ENCODE measurements at regions not wholly inside any gene's neighbourhood (a gene's known extent, or its start where the extent isn't known, plus 50 kb on each side); places are given as distances from the start of the nearest gene placed in this dataset.

DNA sequence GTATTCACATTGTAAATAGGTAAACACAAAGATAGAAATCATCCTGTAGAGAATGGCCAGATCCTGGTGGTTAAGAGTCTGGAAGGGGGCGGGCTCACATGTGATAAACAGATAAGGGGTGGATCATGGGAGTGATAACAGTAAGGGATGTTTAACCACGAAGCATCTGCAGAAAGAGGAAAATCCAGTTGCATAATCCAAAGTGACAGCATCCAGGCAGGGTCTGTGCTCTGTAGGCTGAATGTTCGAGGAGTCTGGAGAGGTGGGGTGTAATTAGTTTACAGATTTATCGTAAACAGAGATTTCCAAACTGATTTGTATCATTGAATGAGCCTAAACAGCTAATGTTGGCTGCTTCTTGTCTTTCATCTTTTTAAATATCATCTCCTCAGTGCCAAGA lies 1009.8 kb upstream of the SLIT2 start:
- Histone ChIP-seq H3K27ac (ENCODE audit: low read depth in 2 of 2, low read length in 2 of 2) (no peak overlapping the region), H3K4me1 (ENCODE audit: control insufficient read depth in 2 of 3, insufficient read depth in 2 of 3, low read depth in 1 of 3, low read length in 3 of 3) (no peaks in the 10 kb centered on the region), H3K27me3 (ENCODE audit: control insufficient read depth, insufficient read depth, low read length) (no peaks in the 10 kb centered on the region), H3K36me3 (ENCODE audit: control insufficient read depth in 2 of 3, insufficient read depth in 3 of 3, low read length in 3 of 3) (no peaks in the 10 kb centered on the region), H3K9me3 (ENCODE audit: control insufficient read depth in 2 of 3, insufficient read depth in 1 of 3, low read length in 3 of 3) (no peaks in the 10 kb centered on the region), H3K9ac (ENCODE audit: low read length in 3 of 3) (no peak overlapping the region), H3K4me3 (ENCODE audit: low read length in 3 of 3) (no peak overlapping the region)
- TF ChIP-seq, protein P1, sequence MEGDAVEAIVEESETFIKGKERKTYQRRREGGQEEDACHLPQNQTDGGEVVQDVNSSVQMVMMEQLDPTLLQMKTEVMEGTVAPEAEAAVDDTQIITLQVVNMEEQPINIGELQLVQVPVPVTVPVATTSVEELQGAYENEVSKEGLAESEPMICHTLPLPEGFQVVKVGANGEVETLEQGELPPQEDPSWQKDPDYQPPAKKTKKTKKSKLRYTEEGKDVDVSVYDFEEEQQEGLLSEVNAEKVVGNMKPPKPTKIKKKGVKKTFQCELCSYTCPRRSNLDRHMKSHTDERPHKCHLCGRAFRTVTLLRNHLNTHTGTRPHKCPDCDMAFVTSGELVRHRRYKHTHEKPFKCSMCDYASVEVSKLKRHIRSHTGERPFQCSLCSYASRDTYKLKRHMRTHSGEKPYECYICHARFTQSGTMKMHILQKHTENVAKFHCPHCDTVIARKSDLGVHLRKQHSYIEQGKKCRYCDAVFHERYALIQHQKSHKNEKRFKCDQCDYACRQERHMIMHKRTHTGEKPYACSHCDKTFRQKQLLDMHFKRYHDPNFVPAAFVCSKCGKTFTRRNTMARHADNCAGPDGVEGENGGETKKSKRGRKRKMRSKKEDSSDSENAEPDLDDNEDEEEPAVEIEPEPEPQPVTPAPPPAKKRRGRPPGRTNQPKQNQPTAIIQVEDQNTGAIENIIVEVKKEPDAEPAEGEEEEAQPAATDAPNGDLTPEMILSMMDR (IDR thresholded peaks at IDR 0.05; ENCODE audit: borderline replicate concordance, extremely low read depth, insufficient read depth), result no peak
- DNase-seq (no peak), FAIRE-seq (no peak)
- intact Hi-C loops (cut with DNase I), result no loop called here

DNA sequence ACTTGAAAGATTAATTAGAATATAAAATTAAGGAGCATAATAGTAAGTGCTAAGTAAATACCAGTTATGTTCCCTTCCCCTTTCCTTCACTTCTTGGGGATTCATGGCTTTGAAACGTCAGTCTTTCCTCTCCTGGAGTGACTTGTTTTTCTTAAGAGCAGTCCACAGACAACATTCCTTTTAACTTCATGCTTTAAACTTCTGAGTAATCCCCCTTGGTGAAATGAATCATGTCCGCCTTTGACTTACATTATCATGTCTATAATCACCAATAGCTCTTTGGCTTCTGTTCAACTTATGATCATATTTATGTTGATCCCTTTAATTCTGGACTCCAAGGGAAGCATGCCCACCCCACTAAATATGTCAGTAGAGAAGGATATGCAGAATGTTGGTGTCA lies 1012.1 kb upstream of the SLIT2 start:
- H3K4me1 ChIP-seq (ENCODE audit: control insufficient read depth in 2 of 3, insufficient read depth in 2 of 3, low read depth in 1 of 3, low read length in 3 of 3), result no peaks in the 10 kb centered on the region
- H3K9me3 ChIP-seq (ENCODE audit: control insufficient read depth in 2 of 3, insufficient read depth in 1 of 3, low read length in 3 of 3), result no peaks in the 10 kb centered on the region
- FAIRE-seq, result no peak
- TF ChIP-seq, protein P1 (IDR thresholded peaks at IDR 0.05; ENCODE audit: borderline replicate concordance, extremely low read depth, insufficient read depth), result no peak
- no peak for DNase-seq
- no peak overlapping the region for H3K27ac ChIP-seq (ENCODE audit: low read depth in 2 of 2, low read length in 2 of 2)
- H3K4me3 ChIP-seq (ENCODE audit: low read length in 3 of 3), result no peak overlapping the region
- H3K9ac ChIP-seq (ENCODE audit: low read length in 3 of 3), result no peak overlapping the region
- intact Hi-C loops (cut with DNase I), result no loop called here
- H3K36me3 ChIP-seq (ENCODE audit: control insufficient read depth in 2 of 3, insufficient read depth in 3 of 3, low read length in 3 of 3), result no peaks in the 10 kb centered on the region
- no peaks in the 10 kb centered on the region for H3K27me3 ChIP-seq (ENCODE audit: control insufficient read depth, insufficient read depth, low read length)

DNA sequence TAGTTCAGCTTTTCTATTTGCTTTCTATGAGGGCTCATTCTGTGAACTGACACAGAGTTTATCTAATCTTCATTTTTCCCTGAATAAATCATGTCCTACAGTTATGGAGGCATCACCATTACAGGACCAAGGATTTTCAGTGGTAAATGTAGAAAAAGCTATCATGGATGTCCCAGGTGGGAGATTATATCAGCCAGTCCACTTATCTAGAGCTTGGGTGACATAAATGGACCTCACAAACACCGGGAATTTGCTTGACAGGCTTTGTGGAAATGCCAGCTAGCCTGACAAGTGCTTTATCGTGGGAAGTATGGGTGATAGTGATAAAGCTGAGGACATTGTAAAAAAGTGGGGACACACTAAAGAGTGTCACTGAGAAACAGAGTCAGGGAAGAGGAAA lies 1015.2 kb upstream of the SLIT2 start:
- H3K27ac ChIP-seq (ENCODE audit: low read depth in 2 of 2, low read length in 2 of 2), result no peak overlapping the region
- TF ChIP-seq, protein P1 (IDR thresholded peaks at IDR 0.05; ENCODE audit: borderline replicate concordance, extremely low read depth, insufficient read depth), result no peak
- no peaks in the 10 kb centered on the region for H3K36me3 ChIP-seq (ENCODE audit: control insufficient read depth in 2 of 3, insufficient read depth in 3 of 3, low read length in 3 of 3)
- H3K27me3 ChIP-seq (ENCODE audit: control insufficient read depth, insufficient read depth, low read length), result no peaks in the 10 kb centered on the region
- FAIRE-seq (no peak), DNase-seq (no peak)
- H3K9ac ChIP-seq (ENCODE audit: low read length in 3 of 3), result no peak overlapping the region
- no peaks in the 10 kb centered on the region for H3K9me3 ChIP-seq (ENCODE audit: control insufficient read depth in 2 of 3, insufficient read depth in 1 of 3, low read length in 3 of 3)
- H3K4me3 ChIP-seq (ENCODE audit: low read length in 3 of 3), result no peak overlapping the region
- intact Hi-C loops (cut with DNase I), result no loop called here
- no peaks in the 10 kb centered on the region for H3K4me1 ChIP-seq (ENCODE audit: control insufficient read depth in 2 of 3, insufficient read depth in 2 of 3, low read depth in 1 of 3, low read length in 3 of 3)

DNA sequence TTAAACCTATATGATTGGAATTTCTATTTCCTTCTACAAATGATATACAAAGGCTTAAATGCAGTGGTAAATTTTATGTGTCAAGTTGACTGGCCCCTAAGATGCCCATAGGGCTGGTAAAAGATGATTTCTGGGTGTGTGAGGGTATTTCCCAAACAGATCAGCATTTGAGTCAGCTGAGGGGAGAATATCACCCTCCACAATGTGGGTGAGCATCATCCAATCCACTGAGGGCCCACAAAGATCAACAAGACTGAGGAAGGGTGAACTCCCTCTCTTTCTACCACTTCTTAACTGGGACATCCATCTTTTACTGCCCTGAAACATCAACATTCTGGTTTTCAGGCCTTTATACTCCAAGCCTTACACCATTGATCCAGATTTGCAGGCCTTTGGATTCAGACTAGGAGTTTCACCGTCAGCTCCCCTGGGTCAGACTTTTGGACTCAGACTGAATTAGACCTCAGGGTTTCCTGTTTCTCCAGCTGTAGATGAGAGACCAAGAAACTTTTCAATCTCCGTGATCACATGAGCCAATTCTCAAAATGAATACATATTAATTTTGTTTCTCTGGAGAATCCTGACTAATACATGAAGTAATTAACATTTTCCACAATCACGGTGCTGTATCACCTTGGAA lies 1020.7 kb upstream of the SLIT2 start:
- Histone ChIP-seq H3K9ac (ENCODE audit: low read length in 3 of 3) (no peak overlapping the region), H3K27ac (ENCODE audit: low read depth in 2 of 2, low read length in 2 of 2) (no peak overlapping the region), H3K36me3 (ENCODE audit: control insufficient read depth in 2 of 3, insufficient read depth in 3 of 3, low read length in 3 of 3) (no peaks in the 10 kb centered on the region), H3K27me3 (ENCODE audit: control insufficient read depth, insufficient read depth, low read length) (no peaks in the 10 kb centered on the region), H3K9me3 (ENCODE audit: control insufficient read depth in 2 of 3, insufficient read depth in 1 of 3, low read length in 3 of 3) (no peaks in the 10 kb centered on the region), H3K4me1 (ENCODE audit: control insufficient read depth in 2 of 3, insufficient read depth in 2 of 3, low read depth in 1 of 3, low read length in 3 of 3) (no peaks in the 10 kb centered on the region), H3K4me3 (ENCODE audit: low read length in 3 of 3) (no peak overlapping the region)
- FAIRE-seq, result no peak
- DNase-seq, result no peak
- TF ChIP-seq, protein P1 (IDR thresholded peaks at IDR 0.05; ENCODE audit: borderline replicate concordance, extremely low read depth, insufficient read depth), result no peak
- intact Hi-C loops (cut with DNase I), result no loop called here

All from kidney (tissue), 13 donors.